ENCODE measurements at regions not wholly inside any gene's neighbourhood (a gene's known extent, or its start where the extent isn't known, plus 50 kb on each side); places are given as distances from the start of the nearest gene placed in this dataset.

GRCh38 chr5:92998456-92998855 is 582.6 kb downstream of the NR2F1-AS1 start:
- TF ChIP-seq POLR2AphosphoS5 (IDR thresholded peaks at IDR 0.05; ENCODE audit: low read depth): no peak
- no peak for TF ChIP-seq CTCF (conservative IDR thresholded peaks at IDR 0.05; ENCODE audit: low read depth in 2 of 2)
- TF ChIP-seq JUNB (IDR thresholded peaks at IDR 0.05; ENCODE audit: unreplicated experiment): no peak

Data from GM23338 (cell line).